Spinal cord (tissue), 9 donors: ENCODE measurements at regions not wholly inside any gene's neighbourhood (a gene's known extent, or its start where the extent isn't known, plus 50 kb on each side); places are given as distances from the start of the nearest gene placed in this dataset.
A peak's percentile ranks its signal among the peaks of the same experiment; 100 is the strongest.

Experiments used
- DNase-seq, 6 donors: peaks; one replicate each; pipeline versions ENCODE4 v3.0.0 to v3.0.0-alpha.2; 2013 to 2015; ENCODE audit warnings: low spot score in 6 of 6, low read depth in 4 of 6
- H3K27ac ChIP-seq: one replicate; pipeline ENCODE4 v1.5.1; 2013; ENCODE audit warnings: low read depth, low read length, control low read depth
- H3K27me3 ChIP-seq: one replicate; pipeline ENCODE4 v1.6.1; 2013; ENCODE audit warnings: low read length; ENCODE audit not compliant: control insufficient read depth, insufficient read depth
- H3K36me3 ChIP-seq: one replicate; pipeline ENCODE4 v1.6.1; 2013; ENCODE audit warnings: low read length; ENCODE audit not compliant: control insufficient read depth, insufficient read depth
- H3K4me1 ChIP-seq: one replicate; pipeline ENCODE4 v1.6.1; 2013; ENCODE audit warnings: low read length; ENCODE audit not compliant: control insufficient read depth, insufficient read depth
- H3K4me3 ChIP-seq: one replicate; pipeline ENCODE4 v1.5.1; 2013; ENCODE audit warnings: low read depth, low read length, control low read depth
- H3K9me3 ChIP-seq: one replicate; pipeline ENCODE4 v1.6.1; 2013; ENCODE audit warnings: low read length; ENCODE audit not compliant: control insufficient read depth, insufficient read depth
- WGBS: methylation state at CpG from one replicate; pipeline ENCODE4 v1.1.5; 2013; ENCODE audit warnings: missing lambda C conversion rate; ENCODE audit not compliant: insufficient coverage; 5-methylcytosine and 5-hydroxymethylcytosine counted together
- donor health status: healthy.

DNA sequence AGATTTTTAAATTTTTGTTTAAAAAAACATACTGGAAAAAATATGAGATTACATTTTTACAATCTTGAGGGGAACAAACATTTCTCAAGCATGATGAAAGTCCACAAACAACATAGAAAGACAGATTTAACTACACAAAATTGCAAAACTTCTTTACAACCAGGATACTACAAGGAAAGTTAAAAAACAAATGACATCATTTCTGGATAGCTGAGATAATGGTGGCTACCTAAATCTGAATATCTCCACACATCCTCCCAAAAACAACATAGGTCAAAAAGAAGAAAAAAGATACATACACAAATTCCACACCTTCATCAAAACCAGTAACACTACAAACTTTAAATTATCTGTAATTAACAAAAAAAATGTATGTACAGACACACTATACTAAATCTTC lies 120.8 kb upstream of the TNPO1 start:
- no peaks in the 10 kb centered on the region for H3K27me3 ChIP-seq
- no peaks in the 10 kb centered on the region for H3K9me3 ChIP-seq
- no peak for DNase-seq
- H3K4me3 ChIP-seq = no peak overlapping the region
- H3K27ac ChIP-seq = no peak overlapping the region
- H3K36me3 ChIP-seq = no peaks in the 10 kb centered on the region
- H3K4me1 ChIP-seq = no peaks in the 10 kb centered on the region

- H3K27me3 ChIP-seq = no peaks in the 10 kb centered on the region
- DNase-seq = peak in 1 of 6 donors; percentile 74
- no peaks in the 10 kb centered on the region for H3K36me3 ChIP-seq
- 71% methylated on average over 1 of the region's 2 CpGs for WGBS
- no peak overlapping the region for H3K27ac ChIP-seq
- no peaks in the 10 kb centered on the region for H3K9me3 ChIP-seq
- no peaks in the 10 kb centered on the region for H3K4me1 ChIP-seq
- H3K4me3 ChIP-seq = no peak overlapping the region
Observed at GRCh38 chr5:72694856-72695255, 121.6 kb upstream of the TNPO1 start.

- Histone ChIP-seq H3K9me3 (no peaks in the 10 kb centered on the region), H3K36me3 (no peaks in the 10 kb centered on the region), H3K4me3 (no peak overlapping the region), H3K27me3 (no peaks in the 10 kb centered on the region), H3K27ac (no peak overlapping the region), H3K4me1 (no peaks in the 10 kb centered on the region)
- peak in 1 of 6 donors; percentile 69 for DNase-seq
- WGBS = 76% methylated on average over 2 of the region's 5 CpGs
Observed at GRCh38 chr5:72693546-72694205, 122.8 kb upstream of the TNPO1 start.

DNA sequence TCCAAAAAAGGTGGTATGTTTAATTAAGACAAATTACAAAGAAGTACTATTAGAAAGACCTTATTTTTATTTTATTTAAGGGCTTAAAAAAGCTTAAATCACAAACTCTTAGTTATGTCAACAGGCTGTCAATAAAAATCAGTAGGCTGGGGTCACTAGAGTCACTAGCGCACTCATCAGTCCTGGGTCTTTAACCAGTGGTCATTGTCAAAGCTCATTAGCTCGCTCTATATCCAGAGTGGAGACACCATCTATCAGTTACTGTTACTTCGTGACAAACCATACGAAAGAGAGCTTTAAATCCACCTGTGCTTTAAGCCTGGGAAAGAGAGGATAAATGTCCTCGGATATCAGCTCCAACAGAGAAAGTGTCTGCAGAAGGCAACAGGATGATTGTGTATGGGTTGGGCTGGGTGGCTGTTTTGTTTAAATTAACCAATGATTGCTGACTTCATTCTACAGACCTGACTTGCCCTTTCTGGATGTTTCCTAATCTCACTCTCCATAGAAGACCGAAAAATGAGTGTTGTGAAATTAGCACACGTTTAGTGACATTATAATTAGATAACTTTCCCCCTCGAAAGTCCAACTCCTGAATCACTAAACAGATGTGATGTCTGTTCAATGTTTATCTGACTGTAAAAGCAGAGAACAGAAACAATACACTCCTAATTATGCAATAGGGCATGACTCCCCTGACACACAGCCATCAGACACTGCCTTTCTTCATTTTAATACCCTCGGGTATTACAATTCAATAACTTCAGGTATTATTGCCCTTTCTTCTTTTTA lies 123.6 kb upstream of the TNPO1 start:
- Histone ChIP-seq H3K9me3 (no peaks in the 10 kb centered on the region), H3K4me3 (no peak overlapping the region), H3K27ac (no peak overlapping the region), H3K4me1 (no peaks in the 10 kb centered on the region), H3K27me3 (no peaks in the 10 kb centered on the region), H3K36me3 (no peaks in the 10 kb centered on the region)
- WGBS = 67% methylated on average over 3 of the region's 9 CpGs
- DNase-seq = peak in 1 of 6 donors; percentile 59

- Histone ChIP-seq H3K27me3 (no peaks in the 10 kb centered on the region), H3K4me1 (no peaks in the 10 kb centered on the region), H3K27ac (peak overlapping the region; percentile 33), H3K4me3 (no peak overlapping the region), H3K36me3 (no peaks in the 10 kb centered on the region), H3K9me3 (no peaks in the 10 kb centered on the region)
- DNase-seq = peak in 5 of 6 donors; percentile 36 to 96 (median 53)
- no CpG with 5 or more reads among the region's 4 CpGs for WGBS
Observed at GRCh38 chr5:72692231-72692637, 124.2 kb upstream of the TNPO1 start.

DNA sequence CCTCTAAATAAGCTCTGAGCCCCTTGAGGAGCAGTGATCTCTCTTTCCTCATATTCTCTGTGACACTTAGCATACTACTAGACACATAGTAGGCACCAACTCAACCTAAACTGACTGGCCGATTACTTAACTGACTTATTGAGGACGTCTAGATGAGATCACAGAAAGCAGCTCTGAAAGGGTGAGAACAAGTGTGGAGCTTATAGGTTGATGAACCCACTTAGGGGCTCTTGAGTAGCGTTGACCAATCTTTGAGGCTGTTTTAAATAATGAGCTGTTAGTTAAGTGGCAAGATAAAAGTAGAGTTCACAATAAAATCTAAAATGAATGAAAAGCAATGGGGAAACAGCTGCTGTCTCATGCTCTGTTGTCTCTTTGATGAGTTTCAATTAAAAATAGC lies 124.7 kb upstream of the TNPO1 start:
- Histone ChIP-seq H3K9me3 (no peaks in the 10 kb centered on the region), H3K27ac (peak overlapping the region; percentile 33), H3K4me1 (no peaks in the 10 kb centered on the region), H3K4me3 (no peak overlapping the region), H3K36me3 (no peaks in the 10 kb centered on the region), H3K27me3 (no peaks in the 10 kb centered on the region)
- peak in 1 of 6 donors; percentile 32 for DNase-seq
- 19% methylated on average over 3 of the region's 3 CpGs for WGBS

DNA sequence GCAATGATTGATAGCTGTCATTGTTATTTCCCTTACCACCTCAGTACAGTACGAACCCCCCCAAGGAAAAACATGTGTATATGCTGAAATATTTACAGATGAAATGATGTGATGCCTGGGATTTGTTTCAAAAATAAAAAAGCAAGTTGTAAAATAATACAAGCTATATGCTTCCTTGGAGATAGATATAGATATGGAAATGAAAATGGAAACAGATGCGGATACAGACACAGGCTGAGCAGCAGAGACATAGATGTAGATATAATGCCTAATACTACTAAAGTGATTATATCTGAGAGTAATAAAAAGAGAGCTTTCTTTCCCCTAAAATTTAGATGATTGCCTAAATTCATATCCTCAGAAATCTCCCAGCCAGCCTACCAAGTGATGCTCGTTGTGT lies 127.5 kb upstream of the TNPO1 start:
- no CpG with 5 or more reads among the region's 3 CpGs for WGBS

DNA sequence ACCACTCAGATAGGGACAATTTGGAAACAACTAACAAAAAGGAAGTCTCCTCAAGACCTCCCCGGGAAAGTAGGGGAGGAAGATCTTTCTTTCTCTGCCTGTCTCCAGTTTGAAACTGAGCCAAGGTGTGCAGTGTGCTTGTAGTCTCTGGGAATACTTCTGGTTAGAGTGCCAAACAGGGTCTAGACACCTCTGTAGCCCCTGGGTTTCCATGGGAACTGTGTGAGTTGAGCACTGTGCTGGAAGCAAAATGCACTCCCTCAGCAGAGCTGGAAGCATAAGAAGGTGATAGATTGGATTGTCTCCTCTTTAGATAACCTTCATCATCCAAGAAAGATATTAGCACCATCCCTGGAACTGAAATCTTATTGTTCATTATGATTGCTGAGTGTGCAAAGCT lies 129.2 kb upstream of the TNPO1 start:
- Histone ChIP-seq H3K4me1 (no peaks in the 10 kb centered on the region), H3K27ac (no peak overlapping the region)
- WGBS = no CpG with 5 or more reads among the region's 1 CpG

More for the DNA sequence above, 127.5 kb upstream of the TNPO1 start:
- no peak overlapping the region for H3K4me3 ChIP-seq
- no peak overlapping the region for H3K27ac ChIP-seq
- no peaks in the 10 kb centered on the region for H3K4me1 ChIP-seq
- no peaks in the 10 kb centered on the region for H3K36me3 ChIP-seq
- DNase-seq = peak in 1 of 6 donors; percentile 76
- H3K27me3 ChIP-seq = no peaks in the 10 kb centered on the region
- no peaks in the 10 kb centered on the region for H3K9me3 ChIP-seq

GRCh38 chr5:72682561-72682960 lies 133.9 kb upstream of the TNPO1 start:
- H3K27me3 ChIP-seq = no peaks in the 10 kb centered on the region
- peaks cover 3% of the 10 kb centered on the region for H3K9me3 ChIP-seq
- H3K4me3 ChIP-seq = no peak overlapping the region
- no CpG with 5 or more reads among the region's 2 CpGs for WGBS
- no peaks in the 10 kb centered on the region for H3K4me1 ChIP-seq
- H3K27ac ChIP-seq = no peak overlapping the region
- DNase-seq = no peak
- H3K36me3 ChIP-seq = no peaks in the 10 kb centered on the region

More for the DNA sequence above, 129.2 kb upstream of the TNPO1 start:
- DNase-seq = peak in 3 of 6 donors; percentile 48 to 87 (median 77)
- Histone ChIP-seq H3K4me3 (no peak overlapping the region), H3K27me3 (no peaks in the 10 kb centered on the region), H3K36me3 (no peaks in the 10 kb centered on the region), H3K9me3 (no peaks in the 10 kb centered on the region)

GRCh38 chr5:72681781-72682180 lies 134.7 kb upstream of the TNPO1 start:
- WGBS = 100% methylated on average over 2 of the region's 3 CpGs
- no peak for DNase-seq
- H3K27ac ChIP-seq = no peak overlapping the region
- H3K36me3 ChIP-seq = no peaks in the 10 kb centered on the region
- peaks cover 3% of the 10 kb centered on the region for H3K9me3 ChIP-seq
- no peaks in the 10 kb centered on the region for H3K27me3 ChIP-seq
- no peaks in the 10 kb centered on the region for H3K4me1 ChIP-seq
- no peak overlapping the region for H3K4me3 ChIP-seq
